Erythroblast (primary cell): ENCODE measurements at regions not wholly inside any gene's neighbourhood (a gene's known extent, or its start where the extent isn't known, plus 50 kb on each side); places are given as distances from the start of the nearest gene placed in this dataset.

Experiments
- GATA1 ChIP-seq: IDR thresholded peaks from 2 replicates; pipeline ENCODE4 v1.6.1; 2011; ENCODE audit warnings: low read depth, mild to moderate bottlenecking, control low read depth, low read length, moderate library complexity
- POLR2A ChIP-seq: IDR thresholded peaks from 2 replicates; pipeline ENCODE4 v1.6.1; 2011; ENCODE audit warnings: mild to moderate bottlenecking, low read length

DNA sequence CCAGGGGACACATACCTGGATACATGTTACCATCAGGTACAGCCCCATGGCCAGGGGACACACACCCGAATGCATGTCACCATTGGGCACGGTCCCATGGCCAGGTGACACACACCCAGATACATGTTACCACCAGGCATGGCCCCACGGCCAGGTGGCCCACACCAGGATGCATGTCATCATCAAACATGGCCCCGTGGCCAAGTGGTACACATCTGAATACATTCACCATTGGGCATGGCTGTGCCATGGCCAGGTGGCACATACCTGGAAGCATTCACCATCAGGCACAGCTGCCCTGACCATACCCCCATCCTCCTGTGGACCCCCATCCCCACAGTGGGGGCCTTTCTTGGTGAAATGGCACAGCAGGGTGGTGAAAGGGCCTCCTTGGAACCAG is 97.6 kb downstream of the RBFOX3 start:
- TF ChIP-seq POLR2A (no peak), GATA1 (no peak)
